ENCODE measurements at regions not wholly inside any gene's neighbourhood (a gene's known extent, or its start where the extent isn't known, plus 50 kb on each side); places are given as distances from the start of the nearest gene placed in this dataset.
"Not testable (repeated sequence)": the region's sequence is repeated elsewhere in the genome, so short reads cannot be mapped to it uniquely, and the experiment has no call there.

DNA sequence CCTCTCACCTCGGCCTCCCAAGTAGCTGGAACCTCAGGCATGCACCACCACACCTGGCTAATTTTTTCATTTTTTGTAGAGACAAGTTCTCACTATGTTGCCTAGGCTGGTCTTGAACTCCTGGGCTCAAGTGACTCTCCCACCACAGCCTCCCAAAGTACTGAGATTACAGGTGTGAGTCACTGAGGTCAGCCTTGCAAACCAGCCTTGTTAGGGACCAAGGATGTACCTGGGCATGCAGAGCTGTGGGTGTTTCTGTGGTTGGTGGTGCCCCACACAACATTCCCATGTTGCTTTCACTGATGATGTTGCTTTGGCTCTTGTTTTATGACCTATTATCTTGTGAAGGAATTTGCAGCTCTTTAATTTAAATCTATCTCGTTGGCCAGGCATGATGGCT is 54.8 kb downstream of the OTUD1 start:
- no peak overlapping the region for H3K4me3 Mint-ChIP-seq
- Histone ChIP-seq H3K27ac (ENCODE audit: low read depth, low read length) (no peak overlapping the region), H3K27me3 (ENCODE audit: insufficient read depth, low read length, poor library complexity, severe bottlenecking) (no peaks in the 10 kb centered on the region), H3K36me3 (ENCODE audit: insufficient read depth, low read length) (no peaks in the 10 kb centered on the region), H3K4me3 (ENCODE audit: low read length) (no peak overlapping the region), H3K9me3 (ENCODE audit: low read length) (no peaks in the 10 kb centered on the region), H3K4me1 (ENCODE audit: insufficient read depth, low read length) (no peaks in the 10 kb centered on the region)
- H3K27me3 Mint-ChIP-seq = peaks cover 5 to 15% of the 10 kb centered on the region in 2 donors
- no peaks in the 10 kb centered on the region for H3K36me3 Mint-ChIP-seq
- no peak overlapping the region for H3K27ac Mint-ChIP-seq
- H3K9me3 Mint-ChIP-seq = peaks cover 0 to 4% (median 0%) of the 10 kb centered on the region in 5 donors
- H3K4me1 Mint-ChIP-seq = no peaks in the 10 kb centered on the region
- ChIA-PET CTCF (no interaction called here), POLR2A (no interaction called here)
- DNase-seq = no peak

GRCh38 chr10:23496727-23497126 is 57.9 kb downstream of the OTUD1 start:
- ChIA-PET POLR2A (no interaction called here), CTCF (no interaction called here)
- no peak overlapping the region for H3K4me3 Mint-ChIP-seq
- no peaks in the 10 kb centered on the region for H3K9me3 ChIP-seq (ENCODE audit: low read length)
- H3K4me3 ChIP-seq (ENCODE audit: low read length) = no peak overlapping the region
- H3K27ac Mint-ChIP-seq = no peak overlapping the region
- no peak for DNase-seq
- H3K36me3 ChIP-seq (ENCODE audit: insufficient read depth, low read length) = no peaks in the 10 kb centered on the region
- no peak overlapping the region for H3K27ac ChIP-seq (ENCODE audit: low read depth, low read length)
- no peaks in the 10 kb centered on the region for H3K36me3 Mint-ChIP-seq
- no peaks in the 10 kb centered on the region for H3K27me3 ChIP-seq (ENCODE audit: insufficient read depth, low read length, poor library complexity, severe bottlenecking)
- H3K9me3 Mint-ChIP-seq = peaks cover 0 to under 1% (median 0%) of the 10 kb centered on the region in 5 donors
- peaks cover 0 to 15% of the 10 kb centered on the region in 2 donors for H3K27me3 Mint-ChIP-seq
- H3K4me1 Mint-ChIP-seq = no peaks in the 10 kb centered on the region
- H3K4me1 ChIP-seq (ENCODE audit: insufficient read depth, low read length) = no peaks in the 10 kb centered on the region

- Histone ChIP-seq H3K4me3 (ENCODE audit: low read length) (no peak overlapping the region), H3K4me1 (ENCODE audit: insufficient read depth, low read length) (no peaks in the 10 kb centered on the region), H3K27ac (ENCODE audit: low read depth, low read length) (no peak overlapping the region), H3K27me3 (ENCODE audit: insufficient read depth, low read length, poor library complexity, severe bottlenecking) (no peaks in the 10 kb centered on the region), H3K36me3 (ENCODE audit: insufficient read depth, low read length) (no peaks in the 10 kb centered on the region), H3K9me3 (ENCODE audit: low read length) (no peaks in the 10 kb centered on the region)
- H3K36me3 Mint-ChIP-seq = no peaks in the 10 kb centered on the region
- ChIA-PET CTCF (no interaction called here), POLR2A (no interaction called here)
- H3K4me1 Mint-ChIP-seq = no peaks in the 10 kb centered on the region
- DNase-seq = no peak
- no peak overlapping the region for H3K27ac Mint-ChIP-seq
- no peaks in the 10 kb centered on the region for H3K9me3 Mint-ChIP-seq
- peaks cover 0 to 12% of the 10 kb centered on the region in 2 donors for H3K27me3 Mint-ChIP-seq
- no peak overlapping the region for H3K4me3 Mint-ChIP-seq
Measured at GRCh38 chr10:23499372-23500132, 60.7 kb downstream of the OTUD1 start.

GRCh38 chr10:23505797-23506465 is 67.1 kb downstream of the OTUD1 start:
- ChIA-PET CTCF (no interaction called here), POLR2A (no interaction called here)
- Mint-ChIP-seq H3K9me3 (peaks cover 0 to 12% (median 3%) of the 10 kb centered on the region in 5 donors), H3K4me3 (no peak overlapping the region), H3K4me1 (no peaks in the 10 kb centered on the region), H3K27me3 (peaks cover 1 to 5% of the 10 kb centered on the region in 2 donors), H3K27ac (no peak overlapping the region), H3K36me3 (no peaks in the 10 kb centered on the region)
- H3K27ac ChIP-seq (ENCODE audit: low read depth, low read length) = no peak overlapping the region
- DNase-seq = no peak
- H3K4me1 ChIP-seq (ENCODE audit: insufficient read depth, low read length) = no peaks in the 10 kb centered on the region
- no peak overlapping the region for H3K4me3 ChIP-seq (ENCODE audit: low read length)
- no peaks in the 10 kb centered on the region for H3K27me3 ChIP-seq (ENCODE audit: insufficient read depth, low read length, poor library complexity, severe bottlenecking)
- no peaks in the 10 kb centered on the region for H3K36me3 ChIP-seq (ENCODE audit: insufficient read depth, low read length)
- no peaks in the 10 kb centered on the region for H3K9me3 ChIP-seq (ENCODE audit: low read length)

DNA sequence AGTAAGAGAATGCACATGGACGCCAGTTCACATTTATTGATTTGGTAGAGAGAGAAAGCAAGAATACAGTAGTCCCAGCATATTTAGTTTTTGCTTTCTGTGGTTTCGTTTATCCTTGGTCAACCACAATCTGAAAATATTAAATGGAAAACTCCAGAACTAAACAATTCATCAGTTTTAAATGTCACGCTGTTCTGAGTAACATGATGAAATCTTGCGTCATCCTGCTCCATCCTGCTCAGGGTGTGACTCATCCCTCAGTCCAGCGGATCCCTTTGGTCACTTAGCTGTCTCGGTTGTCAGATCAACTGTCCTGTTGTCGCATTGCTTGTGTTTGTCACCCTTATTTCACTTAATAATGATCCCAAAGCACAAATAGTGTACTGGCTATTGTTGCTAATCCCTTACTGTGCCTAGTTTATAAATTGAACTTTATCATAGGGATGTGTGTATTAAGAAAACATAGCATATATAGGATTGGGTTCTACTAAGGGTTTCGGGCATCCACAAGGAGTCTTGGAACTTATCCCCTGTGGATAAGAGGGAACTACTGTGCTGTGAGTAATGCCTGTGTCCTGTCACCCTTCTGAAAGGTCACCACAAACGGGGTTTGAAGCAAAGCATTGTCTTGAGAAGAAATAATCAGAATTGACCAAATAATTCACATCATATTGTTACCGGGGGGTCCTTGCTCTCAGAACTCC is 73.6 kb downstream of the OTUD1 start:
- no peak overlapping the region for H3K4me3 ChIP-seq (ENCODE audit: low read length)
- no peaks in the 10 kb centered on the region for H3K4me1 Mint-ChIP-seq
- H3K4me3 Mint-ChIP-seq = no peak overlapping the region
- no peaks in the 10 kb centered on the region for H3K4me1 ChIP-seq (ENCODE audit: insufficient read depth, low read length)
- ChIA-PET CTCF (interaction anchor here (0.8 kb wide), 1 partner anchor 198 kb away, joined by 3 read pairs; no protein-coding TSS in a partner anchor), POLR2A (interaction anchor here (0.6 kb wide), 1 partner anchor 8 kb away, joined by 3 read pairs; no protein-coding TSS in a partner anchor)
- DNase-seq = no peak
- no peak overlapping the region for H3K27ac Mint-ChIP-seq
- peaks cover 13 to 38% of the 10 kb centered on the region in 2 donors for H3K27me3 Mint-ChIP-seq
- H3K27me3 ChIP-seq (ENCODE audit: insufficient read depth, low read length, poor library complexity, severe bottlenecking) = no peaks in the 10 kb centered on the region
- no peaks in the 10 kb centered on the region for H3K36me3 ChIP-seq (ENCODE audit: insufficient read depth, low read length)
- no peak overlapping the region for H3K27ac ChIP-seq (ENCODE audit: low read depth, low read length)
- H3K9me3 ChIP-seq (ENCODE audit: low read length) = no peaks in the 10 kb centered on the region
- H3K9me3 Mint-ChIP-seq = peaks cover 0 to 17% (median 3%) of the 10 kb centered on the region in 5 donors
- H3K36me3 Mint-ChIP-seq = no peaks in the 10 kb centered on the region

DNA sequence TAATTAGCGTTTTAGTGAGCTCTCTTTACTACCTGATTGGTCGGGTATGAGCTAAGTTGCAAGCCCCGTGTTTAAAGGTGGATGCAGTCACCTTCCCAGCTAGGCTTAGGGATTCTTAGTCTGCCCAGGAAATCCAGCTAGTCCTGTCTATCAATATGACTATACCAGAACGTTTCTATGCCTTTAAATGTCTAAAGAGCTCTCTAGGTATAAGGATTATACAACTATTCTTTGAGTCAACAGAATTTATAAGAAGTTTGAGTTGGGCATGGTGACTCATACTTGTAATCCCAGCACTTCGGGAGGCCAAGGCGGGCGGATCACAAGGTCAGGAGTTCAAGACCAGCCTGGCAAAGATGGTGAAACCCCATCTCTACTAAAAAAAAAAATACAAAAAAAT is 74.7 kb downstream of the OTUD1 start:
- H3K4me1 ChIP-seq (ENCODE audit: insufficient read depth, low read length); H3K27ac ChIP-seq (ENCODE audit: low read depth, low read length); H3K36me3 Mint-ChIP-seq; CTCF ChIA-PET; H3K4me1 Mint-ChIP-seq; H3K4me3 ChIP-seq (ENCODE audit: low read length); H3K27me3 ChIP-seq (ENCODE audit: insufficient read depth, low read length, poor library complexity, severe bottlenecking); H3K9me3 ChIP-seq (ENCODE audit: low read length); H3K27ac Mint-ChIP-seq; DNase-seq; POLR2A ChIA-PET; H3K4me3 Mint-ChIP-seq; H3K36me3 ChIP-seq (ENCODE audit: insufficient read depth, low read length): not testable (repeated sequence)
- H3K9me3 Mint-ChIP-seq = peaks cover 0 to 12% (median 3%) of the 10 kb centered on the region in 5 donors
- H3K27me3 Mint-ChIP-seq = peaks cover 13 to 39% of the 10 kb centered on the region in 2 donors

DNA sequence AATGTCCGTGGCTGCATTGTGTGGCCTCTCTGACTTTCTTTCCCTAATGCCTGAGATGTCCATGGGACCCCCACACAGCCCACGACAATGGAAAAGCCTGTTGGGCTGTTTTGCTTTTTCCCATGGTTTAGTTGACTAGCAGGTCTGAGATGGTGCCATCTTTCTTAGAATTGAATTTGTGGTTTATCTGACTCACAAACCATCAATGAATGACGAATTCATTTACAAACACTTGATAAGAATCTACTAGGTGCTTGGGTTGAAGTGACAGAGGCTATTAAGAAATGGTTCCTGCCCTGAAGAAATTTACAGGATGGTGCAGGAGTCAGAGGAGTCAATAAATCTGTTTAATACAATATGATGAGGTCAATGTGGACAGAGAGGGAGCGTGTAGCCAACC is 75.4 kb downstream of the OTUD1 start:
- DNase-seq = no peak
- Histone ChIP-seq H3K27me3 (ENCODE audit: insufficient read depth, low read length, poor library complexity, severe bottlenecking) (no peaks in the 10 kb centered on the region), H3K27ac (ENCODE audit: low read depth, low read length) (no peak overlapping the region), H3K4me3 (ENCODE audit: low read length) (no peak overlapping the region), H3K9me3 (ENCODE audit: low read length) (no peaks in the 10 kb centered on the region), H3K36me3 (ENCODE audit: insufficient read depth, low read length) (no peaks in the 10 kb centered on the region), H3K4me1 (ENCODE audit: insufficient read depth, low read length) (no peaks in the 10 kb centered on the region)
- no peaks in the 10 kb centered on the region for H3K36me3 Mint-ChIP-seq
- ChIA-PET POLR2A (no interaction called here), CTCF (no interaction called here)
- H3K9me3 Mint-ChIP-seq = peaks cover 0 to 9% (median 3%) of the 10 kb centered on the region in 5 donors
- H3K27ac Mint-ChIP-seq = no peak overlapping the region
- no peaks in the 10 kb centered on the region for H3K4me1 Mint-ChIP-seq
- peaks cover 13 to 41% of the 10 kb centered on the region in 2 donors for H3K27me3 Mint-ChIP-seq
- no peak overlapping the region for H3K4me3 Mint-ChIP-seq

DNA sequence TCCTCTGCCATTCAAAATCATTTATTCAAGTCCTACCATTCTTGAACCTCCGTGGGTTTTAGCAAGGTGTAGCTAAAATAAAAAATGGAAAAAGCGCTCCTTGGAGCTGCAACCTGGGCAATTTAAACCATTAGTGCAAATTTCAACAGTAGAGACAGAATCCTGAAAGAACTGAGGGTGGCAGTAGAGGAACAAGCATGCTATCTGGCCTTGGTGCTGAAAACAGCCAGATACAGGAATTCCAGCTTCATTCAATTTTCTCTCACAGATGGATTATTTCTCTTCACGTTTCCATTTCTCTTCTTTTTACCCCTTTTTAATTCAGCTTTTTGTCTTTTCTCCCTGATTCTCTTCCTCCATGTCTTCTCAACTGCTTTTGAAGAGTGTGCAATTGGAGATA is 77.7 kb downstream of the OTUD1 start:
- no peaks in the 10 kb centered on the region for H3K36me3 ChIP-seq (ENCODE audit: insufficient read depth, low read length)
- Mint-ChIP-seq H3K36me3 (no peaks in the 10 kb centered on the region), H3K27ac (no peak overlapping the region), H3K9me3 (peaks cover 0 to 5% (median 3%) of the 10 kb centered on the region in 5 donors), H3K4me1 (no peaks in the 10 kb centered on the region), H3K4me3 (no peak overlapping the region), H3K27me3 (peaks cover 16 to 58% of the 10 kb centered on the region in 2 donors)
- ChIA-PET CTCF (interaction anchor here (1.4 kb wide), 1 partner anchor 64 kb away, joined by 3 read pairs; no protein-coding TSS in a partner anchor), POLR2A (no interaction called here)
- H3K27me3 ChIP-seq (ENCODE audit: insufficient read depth, low read length, poor library complexity, severe bottlenecking) = no peaks in the 10 kb centered on the region
- no peaks in the 10 kb centered on the region for H3K9me3 ChIP-seq (ENCODE audit: low read length)
- no peaks in the 10 kb centered on the region for H3K4me1 ChIP-seq (ENCODE audit: insufficient read depth, low read length)
- no peak for DNase-seq
- H3K4me3 ChIP-seq (ENCODE audit: low read length) = no peak overlapping the region
- no peak overlapping the region for H3K27ac ChIP-seq (ENCODE audit: low read depth, low read length)
